A549 (cell line): ENCODE measurements at regions not wholly inside any gene's neighbourhood (a gene's known extent, or its start where the extent isn't known, plus 50 kb on each side); places are given as distances from the start of the nearest gene placed in this dataset.

Source experiments
- CTCF ChIP-seq: fragments of >200 bp; sonication (Bioruptor Twin); formaldehyde crosslinking; IDR thresholded peaks from 3 replicates; pipeline ENCODE4 v1.5.1; 2016
- POLR2A ChIP-seq: IDR thresholded peaks from 2 replicates; pipeline ENCODE4 v1.6.1; 2012; ENCODE audit warnings: mild to moderate bottlenecking, low read length
- TF ChIP-seq, protein P1 (sequence below): fragments of 150-350 bp; IDR thresholded peaks from 2 replicates; pipeline ENCODE4 v1.6.1; 2014; ENCODE audit warnings: low read depth, mild to moderate bottlenecking, low read length

GRCh38 chr5:114686356-114686755 is 324.5 kb downstream of the KCNN2 start:
- TF ChIP-seq POLR2A: no peak
- no peak for TF ChIP-seq CTCF
- TF ChIP-seq, protein P1, sequence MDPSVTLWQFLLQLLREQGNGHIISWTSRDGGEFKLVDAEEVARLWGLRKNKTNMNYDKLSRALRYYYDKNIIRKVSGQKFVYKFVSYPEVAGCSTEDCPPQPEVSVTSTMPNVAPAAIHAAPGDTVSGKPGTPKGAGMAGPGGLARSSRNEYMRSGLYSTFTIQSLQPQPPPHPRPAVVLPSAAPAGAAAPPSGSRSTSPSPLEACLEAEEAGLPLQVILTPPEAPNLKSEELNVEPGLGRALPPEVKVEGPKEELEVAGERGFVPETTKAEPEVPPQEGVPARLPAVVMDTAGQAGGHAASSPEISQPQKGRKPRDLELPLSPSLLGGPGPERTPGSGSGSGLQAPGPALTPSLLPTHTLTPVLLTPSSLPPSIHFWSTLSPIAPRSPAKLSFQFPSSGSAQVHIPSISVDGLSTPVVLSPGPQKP: no peak
